Body of pancreas (tissue), 4 donors: ENCODE measurements at regions not wholly inside any gene's neighbourhood (a gene's known extent, or its start where the extent isn't known, plus 50 kb on each side); places are given as distances from the start of the nearest gene placed in this dataset.

Experiments
- CTCF ChIP-seq, 7 experiments: fragments of 450-650 bp in 4 of 7; fragments of 200-600 bp in 3 of 7; sonication (generic) in 3 of 7; IDR thresholded peaks; one replicate each; pipeline ENCODE4 v1.5.1; 2016 to 2019; ENCODE audit warnings: antibody characterized with exemption in 7 of 7
- POLR2A ChIP-seq, 3 donors: fragments of 450-650 bp; IDR thresholded peaks; one replicate each; pipeline ENCODE4 v1.6.1; 2016; ENCODE audit warnings: antibody characterized with exemption in 3 of 3, mild to moderate bottlenecking in 2 of 3

GRCh38 chr2:209125291-209125690 lies 298.6 kb upstream of the MAP2 start:
- TF ChIP-seq POLR2A (IDR thresholded peaks at IDR 0.05) (no peak), CTCF (IDR thresholded peaks at IDR 0.05) (no peak)
